Mammary epithelial cell (primary cell): ENCODE measurements at regions not wholly inside any gene's neighbourhood (a gene's known extent, or its start where the extent isn't known, plus 50 kb on each side); places are given as distances from the start of the nearest gene placed in this dataset.

Experiments used
- EZH2 ChIP-seq: IDR thresholded peaks from 2 replicates; pipeline ENCODE4 v1.6.1; 2012; ENCODE audit warnings: low read length, inconsistent platforms, borderline replicate concordance
- TF ChIP-seq, protein P1 (sequence below), 2 donors: IDR thresholded peaks in 1 of 2; conservative IDR thresholded peaks in 1 of 2; 2 replicates each; pipeline ENCODE4 v1.5.1; 2011 to 2012; ENCODE audit warnings: inconsistent platforms in 2 of 2, low read length in 2 of 2, mild to moderate bottlenecking in 2 of 2, control low read depth in 1 of 2, low read depth in 1 of 2; ENCODE audit not compliant: insufficient read depth in 1 of 2; ENCODE audit errors: extremely low read depth in 1 of 2

DNA sequence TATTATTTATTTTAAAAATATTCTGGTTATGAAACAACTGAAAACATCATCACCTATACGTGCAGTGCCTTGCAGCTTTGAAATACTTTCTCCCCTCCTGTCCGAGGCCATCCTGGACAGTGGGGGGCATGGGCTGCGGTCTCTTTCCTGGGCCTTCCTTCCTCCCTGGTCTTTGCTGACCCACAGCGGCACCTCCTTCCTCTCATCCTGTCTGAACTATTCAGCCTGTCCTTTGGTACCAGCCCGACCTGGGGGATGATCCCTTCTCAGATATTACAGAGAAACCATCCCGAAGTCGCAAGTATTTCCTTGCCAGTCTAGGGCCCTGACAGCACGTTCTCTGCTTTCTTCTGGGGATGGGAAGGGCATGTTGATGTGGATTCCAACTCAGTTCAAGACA, 736.6 kb upstream of the HS6ST1 start:
- TF ChIP-seq, protein P1, sequence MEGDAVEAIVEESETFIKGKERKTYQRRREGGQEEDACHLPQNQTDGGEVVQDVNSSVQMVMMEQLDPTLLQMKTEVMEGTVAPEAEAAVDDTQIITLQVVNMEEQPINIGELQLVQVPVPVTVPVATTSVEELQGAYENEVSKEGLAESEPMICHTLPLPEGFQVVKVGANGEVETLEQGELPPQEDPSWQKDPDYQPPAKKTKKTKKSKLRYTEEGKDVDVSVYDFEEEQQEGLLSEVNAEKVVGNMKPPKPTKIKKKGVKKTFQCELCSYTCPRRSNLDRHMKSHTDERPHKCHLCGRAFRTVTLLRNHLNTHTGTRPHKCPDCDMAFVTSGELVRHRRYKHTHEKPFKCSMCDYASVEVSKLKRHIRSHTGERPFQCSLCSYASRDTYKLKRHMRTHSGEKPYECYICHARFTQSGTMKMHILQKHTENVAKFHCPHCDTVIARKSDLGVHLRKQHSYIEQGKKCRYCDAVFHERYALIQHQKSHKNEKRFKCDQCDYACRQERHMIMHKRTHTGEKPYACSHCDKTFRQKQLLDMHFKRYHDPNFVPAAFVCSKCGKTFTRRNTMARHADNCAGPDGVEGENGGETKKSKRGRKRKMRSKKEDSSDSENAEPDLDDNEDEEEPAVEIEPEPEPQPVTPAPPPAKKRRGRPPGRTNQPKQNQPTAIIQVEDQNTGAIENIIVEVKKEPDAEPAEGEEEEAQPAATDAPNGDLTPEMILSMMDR (conservative IDR thresholded peaks at IDR 0.05 in 1 of 2, IDR thresholded peaks at IDR 0.05 in 1 of 2; ENCODE audit: extremely low read depth in 1 of 2, insufficient read depth in 1 of 2, low read depth in 1 of 2, low read length in 2 of 2): no peak
- no peak for TF ChIP-seq EZH2
